ENCODE measurements at regions not wholly inside any gene's neighbourhood (a gene's known extent, or its start where the extent isn't known, plus 50 kb on each side); places are given as distances from the start of the nearest gene placed in this dataset.

GRCh38 chr16:50979806-50980620 is 171.1 kb downstream of the SALL1 start:
- Mint-ChIP-seq H3K9me3 (no peaks in the 10 kb centered on the region), H3K27ac (no peak overlapping the region), H3K36me3 (ENCODE audit: low read depth) (no peaks in the 10 kb centered on the region), H3K4me3 (no peak overlapping the region), H3K4me1 (ENCODE audit: low read depth) (no peaks in the 10 kb centered on the region), H3K27me3 (peaks cover 15% of the 10 kb centered on the region)
- intact Hi-C loops (cut with micrococcal nuclease), result no loop called here

GRCh38 chr16:50977138-50977537 is 173.9 kb downstream of the SALL1 start:
- intact Hi-C loops (cut with micrococcal nuclease), result no loop called here
- Mint-ChIP-seq H3K36me3 (ENCODE audit: low read depth) (no peaks in the 10 kb centered on the region), H3K4me3 (no peak overlapping the region), H3K4me1 (ENCODE audit: low read depth) (no peaks in the 10 kb centered on the region), H3K9me3 (no peaks in the 10 kb centered on the region), H3K27me3 (peaks cover 18% of the 10 kb centered on the region), H3K27ac (no peak overlapping the region)

GRCh38 chr16:50974438-50975036 is 176.5 kb downstream of the SALL1 start:
- Mint-ChIP-seq H3K4me1 (ENCODE audit: low read depth) (no peaks in the 10 kb centered on the region), H3K27me3 (peaks cover 23% of the 10 kb centered on the region), H3K9me3 (no peaks in the 10 kb centered on the region), H3K36me3 (ENCODE audit: low read depth) (no peaks in the 10 kb centered on the region), H3K4me3 (no peak overlapping the region), H3K27ac (no peak overlapping the region)
- intact Hi-C loops (cut with micrococcal nuclease), result no loop called here

GRCh38 chr16:50972876-50973275 is 178.2 kb downstream of the SALL1 start:
- no peaks in the 10 kb centered on the region for H3K9me3 Mint-ChIP-seq
- peaks cover 23% of the 10 kb centered on the region for H3K27me3 Mint-ChIP-seq
- H3K4me1 Mint-ChIP-seq (ENCODE audit: low read depth), result no peaks in the 10 kb centered on the region
- intact Hi-C loops (cut with micrococcal nuclease), result no loop called here
- H3K27ac Mint-ChIP-seq, result no peak overlapping the region
- no peak overlapping the region for H3K4me3 Mint-ChIP-seq
- H3K36me3 Mint-ChIP-seq (ENCODE audit: low read depth), result no peaks in the 10 kb centered on the region

GRCh38 chr16:50970281-50970680 is 180.8 kb downstream of the SALL1 start:
- no peak overlapping the region for H3K4me3 Mint-ChIP-seq

GRCh38 chr16:50967827-50968612 is 183.1 kb downstream of the SALL1 start:
- intact Hi-C loops (cut with micrococcal nuclease), result no loop called here
- H3K4me3 Mint-ChIP-seq, result no peak overlapping the region
- H3K27ac Mint-ChIP-seq, result no peak overlapping the region
- H3K4me1 Mint-ChIP-seq (ENCODE audit: low read depth), result no peaks in the 10 kb centered on the region
- no peaks in the 10 kb centered on the region for H3K36me3 Mint-ChIP-seq (ENCODE audit: low read depth)
- no peaks in the 10 kb centered on the region for H3K9me3 Mint-ChIP-seq
- peaks cover 8% of the 10 kb centered on the region for H3K27me3 Mint-ChIP-seq

More at GRCh38 chr16:50970281-50970680, 180.8 kb downstream of the SALL1 start:
- Mint-ChIP-seq H3K27ac (no peak overlapping the region), H3K9me3 (no peaks in the 10 kb centered on the region), H3K4me1 (ENCODE audit: low read depth) (no peaks in the 10 kb centered on the region), H3K27me3 (peaks cover 11% of the 10 kb centered on the region), H3K36me3 (ENCODE audit: low read depth) (no peaks in the 10 kb centered on the region)
- intact Hi-C loops (cut with micrococcal nuclease), result no loop called here

GRCh38 chr16:50964491-50964890 is 186.6 kb downstream of the SALL1 start:
- Mint-ChIP-seq H3K36me3 (ENCODE audit: low read depth) (no peaks in the 10 kb centered on the region), H3K4me3 (no peak overlapping the region), H3K4me1 (ENCODE audit: low read depth) (no peaks in the 10 kb centered on the region), H3K27ac (no peak overlapping the region), H3K9me3 (no peaks in the 10 kb centered on the region), H3K27me3 (peaks cover 9% of the 10 kb centered on the region)
- intact Hi-C loops (cut with micrococcal nuclease), result no loop called here

GRCh38 chr16:50961952-50962351 is 189.1 kb downstream of the SALL1 start:
- H3K4me3 Mint-ChIP-seq, result no peak overlapping the region
- intact Hi-C loops (cut with micrococcal nuclease), result no loop called here
- no peaks in the 10 kb centered on the region for H3K4me1 Mint-ChIP-seq (ENCODE audit: low read depth)
- H3K27ac Mint-ChIP-seq, result no peak overlapping the region
- H3K36me3 Mint-ChIP-seq (ENCODE audit: low read depth), result no peaks in the 10 kb centered on the region
- no peaks in the 10 kb centered on the region for H3K9me3 Mint-ChIP-seq
- H3K27me3 Mint-ChIP-seq, result peaks cover 9% of the 10 kb centered on the region

- no peaks in the 10 kb centered on the region for H3K36me3 Mint-ChIP-seq (ENCODE audit: low read depth)
- no peaks in the 10 kb centered on the region for H3K9me3 Mint-ChIP-seq
- intact Hi-C loops (cut with micrococcal nuclease), result no loop called here
- no peak overlapping the region for H3K27ac Mint-ChIP-seq
- H3K4me1 Mint-ChIP-seq (ENCODE audit: low read depth), result no peaks in the 10 kb centered on the region
- peaks cover 8% of the 10 kb centered on the region for H3K27me3 Mint-ChIP-seq
- H3K4me3 Mint-ChIP-seq, result no peak overlapping the region
These were observed 190.4 kb downstream of the SALL1 start for GRCh38 chr16:50960517-50961202.

- Mint-ChIP-seq H3K4me1 (ENCODE audit: low read depth) (no peaks in the 10 kb centered on the region), H3K27me3 (peaks cover 24% of the 10 kb centered on the region), H3K27ac (no peak overlapping the region), H3K36me3 (ENCODE audit: low read depth) (no peaks in the 10 kb centered on the region), H3K9me3 (no peaks in the 10 kb centered on the region), H3K4me3 (no peak overlapping the region)
- intact Hi-C loops (cut with micrococcal nuclease), result no loop called here
These were observed 194.0 kb downstream of the SALL1 start for GRCh38 chr16:50957056-50957455.

- Mint-ChIP-seq H3K27me3 (peaks cover 24% of the 10 kb centered on the region), H3K36me3 (ENCODE audit: low read depth) (no peaks in the 10 kb centered on the region), H3K4me1 (ENCODE audit: low read depth) (no peaks in the 10 kb centered on the region), H3K4me3 (no peak overlapping the region), H3K9me3 (no peaks in the 10 kb centered on the region), H3K27ac (no peak overlapping the region)
- intact Hi-C loops (cut with micrococcal nuclease), result no loop called here
These were observed 194.4 kb downstream of the SALL1 start for GRCh38 chr16:50956637-50957036.

- Mint-ChIP-seq H3K9me3 (no peaks in the 10 kb centered on the region), H3K4me1 (ENCODE audit: low read depth) (no peaks in the 10 kb centered on the region), H3K27ac (no peak overlapping the region), H3K27me3 (peaks cover 22% of the 10 kb centered on the region), H3K4me3 (no peak overlapping the region), H3K36me3 (ENCODE audit: low read depth) (no peaks in the 10 kb centered on the region)
- intact Hi-C loops (cut with micrococcal nuclease), result no loop called here
These were observed 195.8 kb downstream of the SALL1 start for GRCh38 chr16:50955311-50955710.

GRCh38 chr16:50954469-50954868 is 196.6 kb downstream of the SALL1 start:
- H3K4me1 Mint-ChIP-seq (ENCODE audit: low read depth), result no peaks in the 10 kb centered on the region
- no peak overlapping the region for H3K27ac Mint-ChIP-seq
- no peaks in the 10 kb centered on the region for H3K36me3 Mint-ChIP-seq (ENCODE audit: low read depth)
- intact Hi-C loops (cut with micrococcal nuclease), result no loop called here
- H3K9me3 Mint-ChIP-seq, result no peaks in the 10 kb centered on the region
- H3K27me3 Mint-ChIP-seq, result peaks cover 20% of the 10 kb centered on the region
- H3K4me3 Mint-ChIP-seq, result no peak overlapping the region

- Mint-ChIP-seq H3K27ac (no peak overlapping the region), H3K4me1 (ENCODE audit: low read depth) (no peaks in the 10 kb centered on the region), H3K36me3 (ENCODE audit: low read depth) (no peaks in the 10 kb centered on the region), H3K9me3 (no peaks in the 10 kb centered on the region), H3K27me3 (peaks cover 20% of the 10 kb centered on the region), H3K4me3 (no peak overlapping the region)
- intact Hi-C loops (cut with micrococcal nuclease), result no loop called here
These were observed 197.8 kb downstream of the SALL1 start for GRCh38 chr16:50953290-50953689.
